GM18861 (cell line): ENCODE measurements at regions not wholly inside any gene's neighbourhood (a gene's known extent, or its start where the extent isn't known, plus 50 kb on each side); places are given as distances from the start of the nearest gene placed in this dataset.
"Not testable (repeated sequence)": the region's sequence is repeated elsewhere in the genome, so short reads cannot be mapped to it uniquely, and the experiment has no call there.

Experiments used
- ATAC-seq: cut with Tn5 transposase; IDR thresholded peaks from one replicate; pipeline ENCODE4 v1.9.1; 2021; ENCODE audit not compliant: unreplicated experiment

DNA sequence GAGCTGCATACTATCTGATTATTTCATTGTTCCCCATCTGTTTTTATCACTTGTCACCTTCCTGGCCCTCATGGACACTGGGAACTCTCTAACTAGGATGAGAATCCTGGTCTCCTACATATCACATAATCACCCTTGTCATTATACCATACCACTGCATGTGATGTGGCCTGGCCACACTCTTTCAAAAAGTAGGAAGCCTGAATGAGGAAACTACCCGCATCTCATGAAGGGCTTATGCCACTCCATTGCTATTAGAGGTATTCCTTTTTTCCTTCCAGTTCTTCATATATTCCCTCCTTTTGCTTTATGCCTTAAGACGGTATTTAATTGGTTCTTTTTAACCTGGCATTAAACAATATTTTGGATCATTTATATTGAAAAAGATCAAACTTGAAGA is 1341.4 kb upstream of the NUDT12 start:
- no peak for ATAC-seq

DNA sequence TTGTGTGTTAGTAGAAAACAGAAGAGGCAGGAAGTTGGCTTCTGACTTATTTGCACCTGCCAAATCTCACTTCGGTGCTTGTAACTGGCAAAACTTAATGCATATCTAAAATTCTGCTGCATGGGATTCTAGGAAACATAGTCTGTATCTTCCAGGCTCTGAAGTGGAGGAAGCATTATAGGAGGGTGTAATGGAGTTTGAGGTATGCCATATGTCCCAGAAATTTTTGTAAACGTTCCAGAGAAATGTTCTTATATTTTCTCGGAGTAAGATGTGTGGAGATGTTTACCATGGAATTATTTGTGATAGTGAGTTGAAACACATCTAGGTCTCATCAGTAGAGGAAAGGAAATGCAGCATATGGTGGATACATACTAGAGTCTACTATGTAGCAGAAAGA is 1329.0 kb upstream of the NUDT12 start:
- ATAC-seq = no peak

DNA sequence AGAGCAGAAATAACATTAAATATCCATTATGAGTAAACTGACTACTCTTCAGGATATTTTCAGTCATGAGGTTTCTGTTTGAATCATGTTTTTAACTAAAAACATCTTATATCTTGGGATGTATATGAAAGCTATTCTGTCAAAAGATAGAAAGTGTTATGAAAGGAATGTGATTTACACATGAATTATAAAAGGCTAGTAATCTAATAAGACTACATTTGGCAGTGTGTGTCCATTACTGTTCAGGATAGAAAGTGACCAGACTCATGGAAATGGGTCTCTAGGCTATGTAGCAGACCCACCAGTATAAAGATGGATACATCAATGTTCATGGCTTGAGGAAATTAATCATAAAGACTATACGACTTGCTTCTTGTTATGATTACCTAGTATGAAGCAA is 1328.2 kb upstream of the NUDT12 start:
- no peak for ATAC-seq

DNA sequence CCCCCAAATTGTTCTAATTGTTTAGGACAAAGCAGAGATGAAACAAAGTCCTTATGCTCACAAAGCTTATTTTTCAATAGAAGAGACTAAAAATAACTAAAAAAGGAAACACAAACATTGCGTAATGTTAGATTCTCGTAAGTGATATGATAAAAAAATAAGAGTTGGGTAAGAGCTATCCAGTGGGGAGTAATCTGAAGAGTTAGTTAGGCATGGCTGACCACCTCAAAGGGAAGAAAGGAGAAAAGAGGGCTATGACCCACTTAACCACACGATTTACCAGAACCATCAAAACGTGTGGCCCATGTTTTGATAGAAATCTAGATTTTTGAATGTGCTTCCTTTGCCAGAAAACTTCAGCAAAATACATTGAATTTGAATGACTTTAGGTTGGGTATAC is 1296.8 kb upstream of the NUDT12 start:
- ATAC-seq = no peak

DNA sequence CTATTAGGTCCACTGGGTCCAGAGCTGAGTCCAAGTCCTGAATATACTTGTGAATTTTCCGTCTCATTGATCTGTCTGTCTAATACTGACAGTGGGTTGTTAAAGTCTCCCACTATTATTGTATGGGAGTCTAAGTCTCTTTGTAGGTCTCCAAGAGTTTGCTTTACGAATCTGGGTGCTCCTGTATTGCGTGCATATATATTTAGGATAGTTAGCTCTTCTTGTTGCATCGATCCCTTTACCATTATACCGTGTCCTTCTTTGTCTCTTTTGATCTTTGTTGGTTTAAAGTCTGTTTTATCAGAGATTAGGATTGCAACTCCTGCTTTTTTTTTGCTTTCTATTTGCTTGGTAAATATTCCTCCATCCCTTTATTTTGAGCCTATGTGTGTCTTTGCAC is 1289.5 kb upstream of the NUDT12 start:
- ATAC-seq = not testable (repeated sequence)

DNA sequence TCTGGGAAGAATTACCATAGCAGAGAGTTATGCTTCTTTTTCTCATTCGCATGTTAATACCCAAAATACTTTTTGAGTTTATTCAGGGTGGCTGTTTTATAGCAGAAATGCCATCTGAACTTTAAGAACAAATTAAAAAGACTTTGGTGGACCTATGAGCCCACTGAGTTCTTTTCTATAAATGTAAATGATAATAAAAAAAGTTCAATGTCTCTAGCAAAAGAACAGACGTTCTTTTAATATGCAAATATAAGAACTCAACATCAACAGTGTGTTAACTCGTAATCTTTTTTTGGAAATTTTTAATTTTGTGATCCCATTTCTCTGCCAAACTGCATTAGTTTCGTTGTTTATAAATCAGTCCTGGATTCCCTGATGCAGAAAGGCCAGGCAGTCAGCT is 1283.0 kb upstream of the NUDT12 start:
- no peak for ATAC-seq

DNA sequence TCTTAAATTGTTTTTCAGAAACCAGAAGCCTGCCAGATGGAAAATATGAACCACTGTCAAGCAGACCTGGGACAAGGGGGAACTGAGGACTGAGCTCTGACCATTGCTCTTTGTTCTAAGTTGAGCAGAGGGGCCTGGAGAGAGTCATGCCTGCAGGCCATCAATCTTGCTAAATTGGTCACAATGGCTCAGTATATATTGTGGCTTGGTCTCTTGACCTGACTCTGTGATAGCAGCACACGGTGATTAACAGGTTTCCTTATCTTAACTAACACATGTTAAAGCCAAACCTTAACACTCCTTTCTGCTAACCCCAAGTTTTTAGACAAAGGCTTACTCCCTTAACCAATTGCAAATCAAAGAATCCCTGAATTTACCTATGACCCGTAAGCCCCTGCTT is 1281.2 kb upstream of the NUDT12 start:
- no peak for ATAC-seq

DNA sequence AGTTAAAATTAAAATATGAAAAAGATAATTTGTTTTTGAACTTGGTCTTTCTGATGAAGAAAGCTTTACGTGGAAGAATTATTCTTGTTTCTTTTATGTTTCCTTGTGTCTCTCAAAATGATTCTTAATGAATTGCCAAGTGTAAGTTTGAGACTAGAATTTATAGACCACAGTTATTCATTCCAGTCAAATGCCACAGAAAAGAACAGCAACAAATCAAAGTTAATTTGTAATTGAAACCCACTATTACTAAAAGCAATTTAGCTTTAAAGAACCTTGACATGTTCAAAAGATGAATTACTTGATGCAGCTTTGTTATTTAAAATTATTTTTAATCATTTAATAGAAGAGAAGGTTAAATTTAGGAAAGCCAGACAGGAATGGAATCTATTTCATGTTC is 1277.7 kb upstream of the NUDT12 start:
- no peak for ATAC-seq

DNA sequence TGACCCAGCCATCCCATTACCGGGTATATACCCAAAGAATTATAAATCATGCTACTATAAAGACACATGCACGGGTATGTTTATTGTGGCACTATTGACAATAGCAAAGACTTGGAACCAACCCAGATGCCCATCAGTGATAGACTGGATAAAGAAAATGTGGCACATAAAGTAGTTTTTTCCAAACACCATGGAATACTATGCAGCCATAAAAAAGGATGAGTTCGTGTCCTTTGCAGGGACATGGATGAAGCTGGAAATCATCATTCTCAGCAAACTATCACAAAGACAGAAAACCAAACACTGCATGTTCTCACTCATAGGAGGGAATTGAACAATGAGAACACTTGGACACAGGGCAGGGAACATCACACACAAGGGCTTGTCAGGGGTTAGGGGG is 1268.9 kb upstream of the NUDT12 start:
- ATAC-seq = not testable (repeated sequence)

DNA sequence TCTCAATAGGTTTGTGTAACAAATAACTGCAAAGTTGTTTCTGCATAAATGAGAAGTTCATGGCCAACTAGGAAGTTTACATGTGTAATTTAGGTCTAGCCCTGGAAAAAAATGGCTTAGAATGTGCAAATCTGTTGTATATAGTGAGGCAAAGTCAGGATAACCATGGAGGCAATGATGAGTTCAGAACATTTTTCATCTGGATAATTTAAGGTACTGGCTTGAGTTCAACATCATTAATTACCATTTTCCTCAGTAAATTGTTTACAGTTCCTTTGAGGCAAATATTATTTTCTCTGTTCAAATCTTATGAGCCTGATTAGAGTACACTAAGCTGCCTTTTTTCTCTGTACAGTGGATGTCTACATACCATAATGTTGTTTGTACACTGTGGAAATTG is 1259.0 kb upstream of the NUDT12 start:
- ATAC-seq = no peak

DNA sequence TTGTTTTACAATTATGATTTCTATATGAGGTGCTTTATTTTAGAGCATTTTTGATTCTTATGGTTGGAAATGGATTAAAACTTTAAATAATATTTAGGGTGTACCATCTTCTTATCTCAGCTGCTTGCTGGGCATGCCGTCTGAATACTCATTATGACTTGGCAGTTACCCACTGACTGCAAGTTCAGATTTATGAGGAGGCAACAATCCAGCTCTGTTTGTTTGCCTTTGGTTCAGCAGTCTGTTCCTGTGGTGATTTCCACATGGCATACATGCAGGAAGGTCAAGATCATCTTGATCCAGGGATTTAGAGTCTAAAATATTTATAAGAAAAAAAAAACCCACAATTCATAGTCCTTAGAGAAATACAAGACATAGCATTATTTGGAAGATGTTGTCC is 1254.5 kb upstream of the NUDT12 start:
- ATAC-seq = no peak

DNA sequence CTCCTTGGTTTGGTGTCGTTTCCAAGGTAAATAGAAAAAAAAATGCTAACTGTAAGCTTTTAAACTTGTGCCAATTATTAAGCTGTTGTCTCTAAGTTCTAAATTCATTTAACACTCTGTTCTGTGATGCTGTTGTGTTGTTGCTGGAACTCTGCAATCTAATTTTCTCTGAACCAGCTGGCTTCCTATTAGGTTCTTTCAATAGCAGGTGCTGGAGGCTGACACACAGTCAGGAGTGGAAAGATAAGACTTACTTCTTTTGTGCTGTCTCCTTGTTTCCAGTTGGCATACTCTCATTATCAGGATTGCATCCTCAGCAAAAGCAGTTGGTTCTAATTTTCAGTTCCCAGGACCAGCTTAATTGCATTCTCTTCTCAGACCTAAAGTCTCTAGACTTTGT is 1252.6 kb upstream of the NUDT12 start:
- ATAC-seq = no peak

DNA sequence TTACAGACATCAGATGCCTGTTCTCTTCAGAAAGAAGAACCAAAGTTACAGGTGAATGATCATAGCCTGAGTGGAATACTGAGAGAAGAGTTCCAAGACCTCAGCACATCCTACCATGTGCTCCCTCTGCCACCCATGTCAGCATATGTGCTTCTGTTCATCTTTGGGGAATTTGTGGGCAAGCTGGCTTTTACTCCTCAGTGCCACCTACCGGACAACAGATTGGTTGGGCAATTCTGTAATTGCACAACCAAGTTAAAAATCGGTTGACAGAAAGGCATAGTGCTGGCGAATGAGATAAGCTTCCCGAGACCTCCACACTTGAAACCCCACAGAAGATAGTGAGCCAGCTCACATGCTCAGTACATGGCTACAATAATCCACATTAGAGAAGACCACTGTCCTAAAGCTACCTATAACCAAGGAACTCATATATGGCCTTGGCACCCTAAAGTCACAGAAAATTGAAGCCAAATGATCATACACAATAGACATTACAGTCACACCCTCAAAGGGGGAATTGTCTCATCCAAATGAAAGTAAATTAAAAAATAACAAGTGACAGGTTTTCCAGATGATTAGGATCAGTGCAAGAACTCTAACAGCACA is 1238.0 kb upstream of the NUDT12 start:
- ATAC-seq = no peak

DNA sequence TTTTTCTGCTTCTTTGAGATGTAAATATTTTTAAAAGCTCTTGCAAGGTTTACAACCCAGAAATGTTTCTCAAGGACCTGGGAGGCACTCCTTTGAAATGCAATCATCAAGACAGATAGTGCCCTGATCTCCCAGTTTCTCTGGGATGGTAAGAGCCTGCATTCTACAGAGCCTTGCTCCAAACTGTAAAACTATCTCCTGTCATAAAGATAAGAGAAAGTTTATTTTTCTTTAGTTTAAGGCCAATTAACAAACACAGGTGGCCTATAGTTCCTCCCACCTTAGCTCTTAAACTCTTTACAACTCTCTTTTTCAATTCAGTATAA is 1231.1 kb upstream of the NUDT12 start:
- no peak for ATAC-seq

DNA sequence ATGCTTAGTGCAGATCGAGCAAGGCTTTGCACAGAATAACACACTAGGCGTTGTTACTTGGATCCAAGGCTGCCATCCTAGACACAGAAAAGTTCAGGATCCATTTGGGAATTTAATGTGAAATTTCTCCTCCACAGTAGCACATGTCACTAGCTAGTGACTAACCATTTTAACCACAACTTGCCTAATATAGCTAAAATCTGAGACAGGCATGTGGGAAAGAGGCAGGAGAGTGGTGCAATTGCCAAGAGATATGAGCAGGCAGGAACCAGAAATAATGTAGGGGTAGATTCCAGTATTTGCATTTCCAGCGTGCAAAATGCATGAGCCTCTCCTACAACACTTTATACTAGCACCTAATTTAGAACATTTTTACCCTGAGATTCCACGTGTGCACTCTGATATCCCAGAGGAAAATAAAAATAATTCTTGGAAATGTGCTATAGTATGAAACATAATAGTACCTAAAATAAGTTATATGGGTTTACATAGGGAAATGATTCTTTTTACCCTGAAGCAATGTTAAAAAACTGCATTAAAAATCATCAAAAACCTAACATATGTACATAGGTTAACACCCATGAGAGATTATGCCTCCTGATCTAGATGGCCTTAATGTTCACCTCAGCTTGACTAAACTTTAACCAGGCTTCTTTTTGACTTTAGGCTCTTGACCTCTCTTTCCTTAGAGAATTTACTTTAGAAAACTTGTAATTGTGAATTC is 1230.6 kb upstream of the NUDT12 start:
- ATAC-seq = no peak

DNA sequence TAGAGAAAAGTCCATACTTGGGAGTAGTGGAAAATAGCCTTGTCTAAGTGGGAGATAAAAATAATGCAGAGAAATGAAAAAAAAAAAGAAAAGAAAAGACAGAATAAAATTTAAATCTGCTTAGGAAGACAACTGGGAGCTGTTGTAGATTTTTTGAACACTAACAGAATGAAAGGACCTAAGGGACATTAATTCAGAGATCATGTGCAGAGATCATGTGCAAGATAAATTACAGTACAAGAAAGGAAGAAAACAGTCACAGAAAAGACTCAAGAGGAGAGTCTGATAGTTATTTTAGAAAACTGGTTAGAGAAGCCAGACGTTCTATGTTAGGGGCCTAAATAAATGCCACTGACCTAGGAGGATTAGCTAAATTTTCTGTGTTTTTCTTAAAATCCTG is 1226.8 kb upstream of the NUDT12 start:
- ATAC-seq = no peak

DNA sequence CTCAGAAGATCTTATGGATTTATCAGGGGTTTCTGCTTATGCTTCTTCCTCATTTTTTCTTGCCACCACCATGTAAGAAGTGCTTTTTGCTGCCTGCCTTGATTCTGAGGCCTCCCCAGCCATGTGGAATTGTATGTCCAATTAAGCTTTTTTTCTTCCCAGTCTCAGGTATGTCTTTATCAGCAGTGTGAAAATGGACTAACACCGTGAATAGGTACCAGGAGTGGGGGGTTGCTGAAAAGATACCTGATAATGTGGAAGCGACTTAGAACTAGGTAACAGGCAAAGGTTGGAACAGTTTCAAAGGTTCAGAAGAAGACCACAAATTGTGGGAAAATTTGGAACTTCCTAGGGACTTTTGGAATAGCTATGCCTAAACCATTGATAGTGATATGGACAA is 1222.5 kb upstream of the NUDT12 start:
- ATAC-seq = no peak

DNA sequence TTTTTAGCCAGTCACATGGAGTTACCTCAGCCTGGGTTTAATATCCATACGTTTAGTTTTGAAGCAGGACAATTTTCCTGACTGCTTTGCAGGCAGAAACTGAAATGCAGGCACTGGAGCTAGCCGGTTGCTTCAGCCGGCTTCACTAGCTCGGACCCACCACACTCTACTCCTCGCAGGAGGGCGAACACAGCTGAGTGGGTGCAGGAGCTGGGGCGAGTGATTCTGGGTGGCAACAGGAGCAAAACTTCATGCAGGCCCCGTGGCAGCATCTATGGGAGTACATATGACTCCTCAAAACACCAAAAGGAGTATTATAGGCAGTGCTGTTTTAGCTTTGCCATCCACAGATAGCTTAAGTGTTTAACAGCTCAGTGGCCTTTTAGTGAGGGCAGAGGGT is 1211.8 kb upstream of the NUDT12 start:
- no peak for ATAC-seq

DNA sequence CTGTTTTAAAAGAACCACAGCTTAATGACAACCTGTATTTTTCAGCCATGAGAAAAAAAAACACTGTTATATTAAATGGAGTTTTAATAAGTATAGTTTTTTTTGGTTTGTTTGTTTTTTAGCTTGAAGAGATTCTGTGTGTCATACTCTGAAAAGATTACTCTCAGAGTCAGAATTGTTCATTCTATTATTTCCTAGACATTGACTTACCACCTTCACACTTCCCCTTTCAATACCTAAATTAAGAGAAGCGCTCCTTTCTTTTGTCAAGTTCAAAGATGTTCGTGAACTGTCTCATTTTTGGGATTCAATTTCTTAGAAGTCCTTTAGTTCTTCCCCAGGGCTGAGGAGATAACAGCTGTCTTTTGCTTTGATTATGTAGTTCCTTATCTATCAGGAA is 1201.6 kb upstream of the NUDT12 start:
- no peak for ATAC-seq

DNA sequence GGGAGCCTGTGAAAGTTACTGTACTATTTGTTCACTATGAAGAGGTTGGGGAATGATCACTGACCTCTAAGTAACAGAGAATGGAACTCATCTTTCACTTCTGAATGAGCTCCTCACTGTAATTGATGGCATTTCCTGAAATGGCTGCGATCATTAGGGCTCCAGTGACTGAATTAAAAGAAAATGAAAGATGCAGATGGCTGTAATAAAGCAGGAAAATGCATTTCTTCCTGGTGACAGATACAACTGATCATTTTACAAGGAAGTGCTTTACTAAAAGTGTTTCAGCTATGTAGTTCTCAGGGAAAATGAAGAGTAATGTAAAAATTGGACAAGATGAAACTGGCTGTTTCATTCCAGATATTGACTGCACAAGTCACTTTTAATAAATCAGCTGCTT is 1200.6 kb upstream of the NUDT12 start:
- ATAC-seq = no peak

DNA sequence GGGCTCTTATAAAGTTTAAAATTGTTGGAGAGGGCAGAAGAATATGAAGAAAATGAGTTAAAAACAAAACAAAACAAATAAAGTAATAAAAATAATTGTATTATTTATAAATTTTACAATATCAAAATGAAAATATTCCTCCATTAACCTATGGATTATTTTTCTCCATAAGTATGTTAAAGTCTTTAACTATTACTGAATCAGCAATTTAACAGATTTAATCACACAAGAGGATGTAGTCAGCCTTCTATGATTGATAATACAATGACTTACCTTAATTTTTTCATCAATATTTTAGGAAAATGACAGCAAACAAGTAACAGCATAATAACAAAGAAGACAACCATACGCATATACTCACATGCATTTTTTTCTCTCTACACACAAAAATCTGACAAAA is 1195.3 kb upstream of the NUDT12 start:
- ATAC-seq = no peak

DNA sequence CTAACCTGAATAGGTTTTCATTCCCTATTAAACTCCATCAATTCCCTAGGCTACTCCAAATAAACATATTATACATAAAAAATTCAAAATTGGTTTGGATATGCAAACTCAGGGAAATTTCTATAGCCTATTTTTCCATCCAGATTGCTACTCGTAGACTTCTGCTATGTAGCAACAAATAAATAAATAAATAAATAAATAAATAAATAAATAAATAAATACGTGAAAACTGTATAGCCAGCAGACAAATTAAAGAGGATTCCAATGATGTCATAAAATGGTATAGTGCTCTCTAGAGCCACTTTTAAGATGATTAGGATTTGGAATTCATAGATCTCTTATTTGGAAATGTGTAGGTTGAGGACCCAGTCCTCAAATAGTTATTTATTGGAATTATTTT is 1193.2 kb upstream of the NUDT12 start:
- no peak for ATAC-seq

DNA sequence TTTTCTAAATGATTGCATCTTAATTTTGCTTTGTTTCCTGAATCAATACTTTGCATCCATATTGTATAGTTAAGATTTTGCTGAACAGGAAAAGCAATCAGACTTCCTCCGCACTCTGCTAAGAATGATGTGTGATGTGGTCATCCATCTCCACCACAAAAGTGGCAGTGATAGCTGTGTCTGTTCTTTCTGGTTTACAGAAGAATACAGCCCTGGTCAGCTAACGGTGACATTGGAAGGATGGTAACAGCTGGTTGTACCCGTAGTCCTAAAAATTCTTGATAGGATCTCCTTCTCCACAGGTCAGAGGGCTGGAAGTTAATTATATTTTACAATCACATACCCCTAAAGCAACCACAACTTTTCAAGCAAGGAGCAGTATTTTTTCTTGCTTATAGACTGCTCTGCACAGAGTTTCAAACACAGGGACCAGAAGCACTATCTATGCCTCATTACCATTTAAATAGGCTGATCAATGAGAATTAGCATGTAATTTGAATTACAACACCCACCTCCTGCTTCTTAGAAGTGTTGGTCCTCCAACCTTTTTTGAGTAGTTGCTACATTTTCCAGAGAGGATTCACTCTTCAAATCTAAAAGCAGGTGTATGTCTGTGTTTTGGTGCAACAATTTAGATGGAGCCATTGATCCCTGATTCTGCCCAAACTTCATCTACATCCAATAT is 1191.9 kb upstream of the NUDT12 start:
- ATAC-seq = no peak
